Jurkat, Clone E6-1 (cell line): ENCODE measurements at regions not wholly inside any gene's neighbourhood (a gene's known extent, or its start where the extent isn't known, plus 50 kb on each side); places are given as distances from the start of the nearest gene placed in this dataset.

Experiments used
- DNase-seq: peaks from one replicate; pipeline ENCODE4 v3.0.0-alpha.2; 2011; ENCODE audit warnings: low read depth, low spot score
- H3K4me3 ChIP-seq: 2 replicates; pipeline ENCODE4 v1.5.1; 2011; ENCODE audit warnings: mild to moderate bottlenecking, low read length, control low read depth, moderate library complexity

- H3K4me3 ChIP-seq = no peak overlapping the region
- DNase-seq = no peak
These were observed 289.7 kb downstream of the FOXL1 start for GRCh38 chr16:86868070-86868469.

GRCh38 chr16:86868786-86869185 is 290.4 kb downstream of the FOXL1 start:
- no peak overlapping the region for H3K4me3 ChIP-seq
- no peak for DNase-seq

GRCh38 chr16:86869288-86870022 is 291.1 kb downstream of the FOXL1 start:
- no peak overlapping the region for H3K4me3 ChIP-seq
- DNase-seq = no peak

GRCh38 chr16:86870380-86870779 is 292.0 kb downstream of the FOXL1 start:
- peak; percentile 10 for DNase-seq
- H3K4me3 ChIP-seq = no peak overlapping the region

GRCh38 chr16:86872131-86872530 is 293.8 kb downstream of the FOXL1 start:
- no peak for DNase-seq
- H3K4me3 ChIP-seq = no peak overlapping the region

GRCh38 chr16:86872833-86873232 is 294.5 kb downstream of the FOXL1 start:
- no peak overlapping the region for H3K4me3 ChIP-seq

GRCh38 chr16:86874141-86874540 is 295.8 kb downstream of the FOXL1 start:
- peak; percentile 9 for DNase-seq
- no peak overlapping the region for H3K4me3 ChIP-seq

More at GRCh38 chr16:86872833-86873232, 294.5 kb downstream of the FOXL1 start:
- DNase-seq = no peak

GRCh38 chr16:86876499-86876898 is 298.1 kb downstream of the FOXL1 start:
- no peak for DNase-seq
- H3K4me3 ChIP-seq = no peak overlapping the region

GRCh38 chr16:86877108-86877507 is 298.8 kb downstream of the FOXL1 start:
- DNase-seq = no peak
- no peak overlapping the region for H3K4me3 ChIP-seq

- no peak overlapping the region for H3K4me3 ChIP-seq
- DNase-seq = no peak
These were observed 299.5 kb downstream of the FOXL1 start for GRCh38 chr16:86877835-86878234.

GRCh38 chr16:86878236-86879080 is 300.1 kb downstream of the FOXL1 start:
- no peak overlapping the region for H3K4me3 ChIP-seq

GRCh38 chr16:86879268-86879667 is 300.9 kb downstream of the FOXL1 start:
- H3K4me3 ChIP-seq = no peak overlapping the region
- DNase-seq = no peak

More at GRCh38 chr16:86878236-86879080, 300.1 kb downstream of the FOXL1 start:
- DNase-seq = no peak

- DNase-seq = no peak
- no peak overlapping the region for H3K4me3 ChIP-seq
These were observed 302.2 kb downstream of the FOXL1 start for GRCh38 chr16:86880316-86881117.

GRCh38 chr16:86881118-86881510 is 302.8 kb downstream of the FOXL1 start:
- H3K4me3 ChIP-seq = no peak overlapping the region
- no peak for DNase-seq

GRCh38 chr16:86881861-86882273 is 303.5 kb downstream of the FOXL1 start:
- no peak for DNase-seq
- no peak overlapping the region for H3K4me3 ChIP-seq

- no peak for DNase-seq
- no peak overlapping the region for H3K4me3 ChIP-seq
These were observed 304.4 kb downstream of the FOXL1 start for GRCh38 chr16:86882586-86883280.

GRCh38 chr16:86883583-86884389 is 305.4 kb downstream of the FOXL1 start:
- DNase-seq = no peak
- H3K4me3 ChIP-seq = no peak overlapping the region

GRCh38 chr16:86884390-86884650 is 306.0 kb downstream of the FOXL1 start:
- no peak for DNase-seq
- no peak overlapping the region for H3K4me3 ChIP-seq
